Vagina (tissue), 2 donors: ENCODE measurements at regions not wholly inside any gene's neighbourhood (a gene's known extent, or its start where the extent isn't known, plus 50 kb on each side); places are given as distances from the start of the nearest gene placed in this dataset.

Source experiments
- POLR2AphosphoS5 ChIP-seq, 2 donors: sonication (generic); formaldehyde crosslinking; IDR thresholded peaks; one replicate each; pipeline ENCODE4 v1.9.0; 2017; ENCODE audit warnings: antibody characterized with exemption in 2 of 2, mild to moderate bottlenecking in 2 of 2, low read depth in 1 of 2; ENCODE audit not compliant: insufficient read depth in 1 of 2
- TF ChIP-seq, protein P1 (sequence below), 3 experiments: fragments of 450-650 bp in 2 of 3; fragments of 200-600 bp in 1 of 3; sonication (generic) in 1 of 3; IDR thresholded peaks; one replicate each; pipeline ENCODE4 v1.5.1; 2017 to 2019; ENCODE audit warnings: antibody characterized with exemption in 3 of 3, mild to moderate bottlenecking in 2 of 3, moderate library complexity in 2 of 3

DNA sequence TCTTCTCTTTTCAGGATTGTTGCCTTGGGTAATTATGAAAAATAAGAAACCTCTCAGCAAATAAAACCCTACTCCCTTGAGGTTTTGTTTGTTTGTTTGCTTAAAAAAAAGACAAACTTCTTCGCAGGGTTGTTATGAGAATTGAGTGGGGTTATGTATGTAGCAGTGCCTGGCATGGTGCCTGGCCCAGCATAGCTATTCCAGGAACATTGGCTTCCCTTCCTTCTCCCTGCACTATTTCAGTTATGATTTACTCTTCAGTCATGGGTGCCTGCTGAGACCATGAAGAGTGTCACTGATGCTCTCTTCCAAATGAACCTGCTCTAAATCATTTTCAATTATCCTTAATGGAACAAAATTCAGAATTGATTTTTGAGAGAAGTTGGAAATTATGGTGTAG, 283.5 kb upstream of the ROPN1 start:
- TF ChIP-seq, protein P1, sequence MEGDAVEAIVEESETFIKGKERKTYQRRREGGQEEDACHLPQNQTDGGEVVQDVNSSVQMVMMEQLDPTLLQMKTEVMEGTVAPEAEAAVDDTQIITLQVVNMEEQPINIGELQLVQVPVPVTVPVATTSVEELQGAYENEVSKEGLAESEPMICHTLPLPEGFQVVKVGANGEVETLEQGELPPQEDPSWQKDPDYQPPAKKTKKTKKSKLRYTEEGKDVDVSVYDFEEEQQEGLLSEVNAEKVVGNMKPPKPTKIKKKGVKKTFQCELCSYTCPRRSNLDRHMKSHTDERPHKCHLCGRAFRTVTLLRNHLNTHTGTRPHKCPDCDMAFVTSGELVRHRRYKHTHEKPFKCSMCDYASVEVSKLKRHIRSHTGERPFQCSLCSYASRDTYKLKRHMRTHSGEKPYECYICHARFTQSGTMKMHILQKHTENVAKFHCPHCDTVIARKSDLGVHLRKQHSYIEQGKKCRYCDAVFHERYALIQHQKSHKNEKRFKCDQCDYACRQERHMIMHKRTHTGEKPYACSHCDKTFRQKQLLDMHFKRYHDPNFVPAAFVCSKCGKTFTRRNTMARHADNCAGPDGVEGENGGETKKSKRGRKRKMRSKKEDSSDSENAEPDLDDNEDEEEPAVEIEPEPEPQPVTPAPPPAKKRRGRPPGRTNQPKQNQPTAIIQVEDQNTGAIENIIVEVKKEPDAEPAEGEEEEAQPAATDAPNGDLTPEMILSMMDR (IDR thresholded peaks at IDR 0.05), result no peak
- TF ChIP-seq POLR2AphosphoS5 (IDR thresholded peaks at IDR 0.05; ENCODE audit: insufficient read depth in 1 of 2, low read depth in 1 of 2), result no peak
